ENCODE measurements at regions not wholly inside any gene's neighbourhood (a gene's known extent, or its start where the extent isn't known, plus 50 kb on each side); places are given as distances from the start of the nearest gene placed in this dataset.
A peak's percentile ranks its signal among the peaks of the same experiment; 100 is the strongest.
"Not testable (repeated sequence)": the region's sequence is repeated elsewhere in the genome, so short reads cannot be mapped to it uniquely, and the experiment has no call there.

DNA sequence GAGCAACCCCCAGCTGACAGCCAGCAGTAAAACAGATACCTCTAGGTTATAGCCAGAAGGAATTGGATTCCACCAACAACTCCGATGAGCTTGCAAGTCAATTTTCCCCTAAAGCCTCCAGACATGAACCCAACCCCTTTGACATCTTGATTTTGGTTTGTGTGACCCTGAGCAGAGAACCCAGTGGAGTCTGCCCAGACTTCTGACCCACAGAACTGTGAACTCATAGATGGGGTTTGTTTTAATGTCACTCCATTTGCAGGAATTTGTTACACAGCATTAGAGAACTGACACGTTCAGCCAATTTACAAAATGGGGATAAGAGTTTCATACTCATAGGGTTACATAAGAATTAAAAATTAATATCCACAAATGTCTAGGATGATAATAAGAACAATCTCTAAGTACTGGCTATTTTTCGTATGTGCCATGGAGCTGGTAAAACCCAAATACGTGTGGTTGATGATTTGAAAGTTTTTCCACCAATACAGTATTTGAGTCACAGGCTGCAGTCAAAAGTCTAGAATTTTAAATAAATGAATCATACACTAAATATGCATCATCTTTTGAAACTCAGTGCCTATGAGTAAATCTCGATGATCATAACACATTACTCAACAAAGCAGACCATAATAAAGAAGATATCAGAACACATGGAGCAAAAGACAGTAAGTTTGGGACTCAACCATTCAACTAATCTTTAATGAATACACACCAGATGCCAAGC lies 380.0 kb downstream of the ANAPC1 start:
- H3K36me3 ChIP-seq (ENCODE audit: control insufficient read depth in 2 of 3, insufficient read depth in 3 of 3, low read length in 3 of 3); H3K27me3 Mint-ChIP-seq; CTCF ChIA-PET; H3K27ac ChIP-seq (ENCODE audit: low read depth, low read length); H3K9me3 ChIP-seq (ENCODE audit: control insufficient read depth in 2 of 3, low read length in 3 of 3); ATAC-seq; intact Hi-C loops (cut with micrococcal nuclease); H3K4me3 ChIP-seq (ENCODE audit: low read length); DNase-seq; H3K36me3 Mint-ChIP-seq; H3K9me3 Mint-ChIP-seq; H3K4me1 ChIP-seq (ENCODE audit: control insufficient read depth in 2 of 2, insufficient read depth in 2 of 2, low read length in 2 of 2); H3K27me3 ChIP-seq (ENCODE audit: control insufficient read depth in 2 of 2, insufficient read depth in 2 of 2, low read length in 2 of 2); POLR2A ChIA-PET; H3K27ac Mint-ChIP-seq: not testable (repeated sequence)
- Mint-ChIP-seq H3K4me1 (peaks cover 0 to 18% (median 0%) of the 10 kb centered on the region in 7 donors), H3K4me3 (peak overlapping the region in 1 of 10 donors; percentile 12)

DNA sequence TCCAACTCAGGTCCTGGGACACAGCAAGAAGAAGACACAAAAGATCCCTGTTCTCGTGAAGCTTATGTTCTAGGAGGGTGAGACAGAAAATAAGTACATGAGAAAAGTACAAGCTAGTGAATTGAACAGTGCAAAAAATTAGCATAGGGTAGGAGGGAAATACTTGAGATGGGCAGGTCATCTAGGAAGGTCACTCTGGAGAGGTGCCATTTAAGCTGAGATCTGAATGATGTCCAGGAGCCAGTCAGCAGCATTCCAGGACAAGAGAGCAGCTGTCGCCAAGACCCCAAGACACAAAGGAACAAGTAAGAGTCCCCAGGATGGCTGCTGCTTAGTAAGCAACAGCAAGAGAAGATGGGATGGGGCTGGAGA lies 379.4 kb downstream of the ANAPC1 start:
- H3K4me3 ChIP-seq (ENCODE audit: low read length); H3K27ac ChIP-seq (ENCODE audit: low read depth, low read length); CTCF ChIA-PET; H3K9me3 Mint-ChIP-seq; H3K4me1 ChIP-seq (ENCODE audit: control insufficient read depth in 2 of 2, insufficient read depth in 2 of 2, low read length in 2 of 2); H3K27me3 Mint-ChIP-seq; H3K27ac Mint-ChIP-seq; H3K27me3 ChIP-seq (ENCODE audit: control insufficient read depth in 2 of 2, insufficient read depth in 2 of 2, low read length in 2 of 2); DNase-seq; H3K36me3 ChIP-seq (ENCODE audit: control insufficient read depth in 2 of 3, insufficient read depth in 3 of 3, low read length in 3 of 3); H3K36me3 Mint-ChIP-seq; H3K9me3 ChIP-seq (ENCODE audit: control insufficient read depth in 2 of 3, low read length in 3 of 3); intact Hi-C loops (cut with micrococcal nuclease); POLR2A ChIA-PET; ATAC-seq: not testable (repeated sequence)
- Mint-ChIP-seq H3K4me3 (peak overlapping the region in 1 of 10 donors; percentile 12), H3K4me1 (peaks cover 0 to 21% (median 0%) of the 10 kb centered on the region in 7 donors)

DNA sequence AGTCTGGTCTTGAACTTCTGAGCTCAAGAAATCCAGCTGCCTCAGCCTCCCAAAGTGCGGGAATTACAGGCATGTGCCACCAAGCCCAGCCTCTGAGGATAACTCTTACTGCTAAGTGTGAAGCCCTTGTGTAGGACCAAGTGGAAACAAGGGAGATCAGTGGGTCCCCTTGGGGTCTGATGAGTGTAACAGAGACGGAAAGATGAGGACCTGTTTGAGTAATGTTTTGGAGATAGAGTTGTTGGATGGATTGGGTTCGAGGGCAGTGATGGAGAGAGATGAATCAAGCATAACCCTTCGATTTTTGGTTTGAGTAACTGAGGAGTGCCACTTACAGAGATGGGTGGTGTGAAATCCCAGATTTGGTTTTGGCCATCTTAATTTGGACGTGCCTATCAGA lies 378.7 kb downstream of the ANAPC1 start:
- H3K4me3 ChIP-seq (ENCODE audit: low read length); intact Hi-C loops (cut with micrococcal nuclease); H3K9me3 ChIP-seq (ENCODE audit: control insufficient read depth in 2 of 3, low read length in 3 of 3); H3K27ac ChIP-seq (ENCODE audit: low read depth, low read length); H3K36me3 ChIP-seq (ENCODE audit: control insufficient read depth in 2 of 3, insufficient read depth in 3 of 3, low read length in 3 of 3); ATAC-seq; POLR2A ChIA-PET; H3K4me1 ChIP-seq (ENCODE audit: control insufficient read depth in 2 of 2, insufficient read depth in 2 of 2, low read length in 2 of 2); H3K36me3 Mint-ChIP-seq; H3K4me3 Mint-ChIP-seq; H3K27me3 ChIP-seq (ENCODE audit: control insufficient read depth in 2 of 2, insufficient read depth in 2 of 2, low read length in 2 of 2); H3K9me3 Mint-ChIP-seq; CTCF ChIA-PET; DNase-seq; H3K27me3 Mint-ChIP-seq: not testable (repeated sequence)
- Mint-ChIP-seq H3K4me1 (peaks cover 0 to 21% (median 0%) of the 10 kb centered on the region in 7 donors), H3K27ac (peak overlapping the region in 1 of 9 donors; percentile 14)

DNA sequence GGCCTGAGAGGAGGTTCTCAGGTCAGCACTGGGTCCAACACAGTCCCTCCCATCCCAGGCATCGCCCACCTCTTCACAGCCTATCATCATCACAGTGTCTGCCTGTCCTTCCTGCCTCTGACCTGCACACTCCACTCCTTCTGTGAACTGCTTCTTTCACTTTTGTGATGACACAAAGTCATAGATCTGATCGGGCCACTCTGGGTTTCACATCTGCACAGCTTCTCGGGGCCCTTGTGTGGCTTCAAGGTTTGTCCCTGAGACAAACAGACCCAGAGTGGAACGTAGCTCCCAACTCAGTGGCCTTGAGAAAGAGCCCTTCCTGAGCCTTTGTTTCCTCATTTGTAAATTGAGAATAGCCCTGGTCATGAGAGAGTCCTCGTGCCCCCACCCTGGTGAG lies 377.1 kb downstream of the ANAPC1 start:
- H3K9me3 ChIP-seq (ENCODE audit: control insufficient read depth in 2 of 3, low read length in 3 of 3); CTCF ChIA-PET; H3K27me3 Mint-ChIP-seq; H3K36me3 Mint-ChIP-seq; H3K4me3 ChIP-seq (ENCODE audit: low read length); POLR2A ChIA-PET; H3K36me3 ChIP-seq (ENCODE audit: control insufficient read depth in 2 of 3, insufficient read depth in 3 of 3, low read length in 3 of 3); intact Hi-C loops (cut with micrococcal nuclease); H3K4me1 ChIP-seq (ENCODE audit: control insufficient read depth in 2 of 2, insufficient read depth in 2 of 2, low read length in 2 of 2); H3K27me3 ChIP-seq (ENCODE audit: control insufficient read depth in 2 of 2, insufficient read depth in 2 of 2, low read length in 2 of 2); H3K9me3 Mint-ChIP-seq; H3K27ac ChIP-seq (ENCODE audit: low read depth, low read length): not testable (repeated sequence)
- H3K4me1 Mint-ChIP-seq = peaks cover 0 to 23% (median 0%) of the 10 kb centered on the region in 7 donors
- peak overlapping the region in 1 of 9 donors; percentile 89 for H3K27ac Mint-ChIP-seq
- H3K4me3 Mint-ChIP-seq = peak overlapping the region in 1 of 10 donors; percentile 71
- DNase-seq (peak in 1 of 9 donors; percentile 49), ATAC-seq (peak; percentile 60)

DNA sequence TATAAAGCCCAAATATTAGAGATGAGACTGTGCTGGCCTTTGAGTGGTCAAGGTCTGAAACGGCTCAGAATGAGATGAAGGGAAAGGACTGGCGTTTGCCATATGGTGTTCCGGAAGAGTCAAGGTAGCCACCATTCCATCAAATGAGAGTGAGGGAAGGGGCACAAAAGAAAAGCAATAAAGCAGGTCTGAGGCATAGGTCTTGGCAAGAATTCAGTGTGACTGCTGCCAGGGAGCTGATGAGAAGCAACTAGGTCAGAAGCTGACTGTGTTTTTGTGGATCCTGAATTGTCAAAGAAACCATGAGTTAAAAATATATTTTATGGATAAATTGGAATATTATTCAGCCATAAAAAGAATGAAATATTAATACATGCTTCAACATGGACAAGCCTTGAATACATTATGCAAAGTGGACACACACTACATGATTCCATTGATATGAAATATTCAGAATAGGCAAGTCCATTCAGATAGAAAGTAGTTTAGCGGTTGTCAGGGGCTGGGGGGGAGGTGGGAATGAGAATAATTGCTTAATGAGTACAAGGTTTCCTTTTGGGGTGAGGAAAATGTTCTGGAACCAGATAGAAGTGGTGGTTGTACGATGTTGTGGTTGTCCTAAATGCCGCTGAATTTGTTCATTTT lies 374.6 kb downstream of the ANAPC1 start:
- CTCF ChIA-PET; POLR2A ChIA-PET; H3K27me3 Mint-ChIP-seq; ATAC-seq; H3K4me3 ChIP-seq (ENCODE audit: low read length); H3K9me3 Mint-ChIP-seq; DNase-seq; H3K27ac Mint-ChIP-seq; H3K27me3 ChIP-seq (ENCODE audit: control insufficient read depth in 2 of 2, insufficient read depth in 2 of 2, low read length in 2 of 2); H3K4me3 Mint-ChIP-seq; H3K36me3 Mint-ChIP-seq; H3K9me3 ChIP-seq (ENCODE audit: control insufficient read depth in 2 of 3, low read length in 3 of 3); H3K4me1 ChIP-seq (ENCODE audit: control insufficient read depth in 2 of 2, insufficient read depth in 2 of 2, low read length in 2 of 2); H3K36me3 ChIP-seq (ENCODE audit: control insufficient read depth in 2 of 3, insufficient read depth in 3 of 3, low read length in 3 of 3); H3K27ac ChIP-seq (ENCODE audit: low read depth, low read length); intact Hi-C loops (cut with micrococcal nuclease): not testable (repeated sequence)
- H3K4me1 Mint-ChIP-seq = peaks cover 0 to 22% (median 0%) of the 10 kb centered on the region in 7 donors

DNA sequence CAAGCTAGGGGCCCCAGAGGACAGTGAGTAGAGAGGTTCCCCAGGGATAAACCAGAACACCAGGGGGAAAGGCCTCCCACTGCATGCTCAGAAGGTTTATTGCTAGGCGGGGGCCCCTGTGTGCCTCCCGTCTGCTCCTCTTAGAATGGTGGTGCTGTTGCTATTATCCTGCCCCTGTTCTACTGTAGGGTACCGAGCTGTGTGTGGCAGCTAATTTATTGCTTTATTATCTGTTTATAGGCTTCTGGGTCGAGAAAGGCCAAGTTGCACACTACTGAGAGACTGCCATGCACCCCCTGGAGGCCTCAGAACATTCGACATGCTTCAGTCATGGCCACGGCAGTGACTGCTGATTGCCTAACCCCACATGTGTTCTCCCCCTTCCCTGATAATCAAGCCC lies 373.6 kb downstream of the ANAPC1 start:
- H3K27ac Mint-ChIP-seq; H3K36me3 ChIP-seq (ENCODE audit: control insufficient read depth in 2 of 3, insufficient read depth in 3 of 3, low read length in 3 of 3); H3K4me3 ChIP-seq (ENCODE audit: low read length); ATAC-seq; H3K9me3 ChIP-seq (ENCODE audit: control insufficient read depth in 2 of 3, low read length in 3 of 3); POLR2A ChIA-PET; H3K27me3 ChIP-seq (ENCODE audit: control insufficient read depth in 2 of 2, insufficient read depth in 2 of 2, low read length in 2 of 2); intact Hi-C loops (cut with micrococcal nuclease); DNase-seq; H3K27me3 Mint-ChIP-seq; H3K4me1 ChIP-seq (ENCODE audit: control insufficient read depth in 2 of 2, insufficient read depth in 2 of 2, low read length in 2 of 2); H3K9me3 Mint-ChIP-seq; H3K27ac ChIP-seq (ENCODE audit: low read depth, low read length); H3K4me3 Mint-ChIP-seq; CTCF ChIA-PET; H3K36me3 Mint-ChIP-seq: not testable (repeated sequence)
- peaks cover 0 to 21% (median 0%) of the 10 kb centered on the region in 7 donors for H3K4me1 Mint-ChIP-seq

DNA sequence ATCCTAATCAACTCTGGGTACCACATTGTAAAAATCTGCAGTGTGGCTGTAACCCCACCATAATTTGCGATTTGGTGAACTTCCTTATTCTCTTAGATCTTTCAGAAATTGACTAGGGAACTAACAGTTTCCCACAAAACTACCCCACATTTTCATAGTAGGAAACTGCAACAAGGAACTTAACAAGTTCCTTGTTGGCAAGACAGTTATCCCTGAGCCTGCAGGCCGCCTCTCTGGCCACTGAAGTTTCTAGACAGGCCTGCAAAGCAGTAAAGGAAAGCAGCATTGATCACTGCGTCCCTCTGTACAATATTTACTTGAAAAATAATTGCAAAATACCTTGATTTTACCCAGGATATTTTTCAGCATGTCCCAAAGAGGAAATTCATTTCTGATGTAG lies 372.9 kb downstream of the ANAPC1 start:
- DNase-seq; H3K4me3 ChIP-seq (ENCODE audit: low read length); H3K9me3 ChIP-seq (ENCODE audit: control insufficient read depth in 2 of 3, low read length in 3 of 3); H3K9me3 Mint-ChIP-seq; CTCF ChIA-PET; H3K27ac ChIP-seq (ENCODE audit: low read depth, low read length); intact Hi-C loops (cut with micrococcal nuclease); POLR2A ChIA-PET; H3K27ac Mint-ChIP-seq; H3K4me1 ChIP-seq (ENCODE audit: control insufficient read depth in 2 of 2, insufficient read depth in 2 of 2, low read length in 2 of 2); H3K27me3 ChIP-seq (ENCODE audit: control insufficient read depth in 2 of 2, insufficient read depth in 2 of 2, low read length in 2 of 2); ATAC-seq; H3K27me3 Mint-ChIP-seq; H3K36me3 Mint-ChIP-seq; H3K36me3 ChIP-seq (ENCODE audit: control insufficient read depth in 2 of 3, insufficient read depth in 3 of 3, low read length in 3 of 3); H3K4me3 Mint-ChIP-seq: not testable (repeated sequence)
- peaks cover 0 to 18% (median 0%) of the 10 kb centered on the region in 7 donors for H3K4me1 Mint-ChIP-seq
